Lower leg skin (tissue), 4 donors: ENCODE measurements at regions not wholly inside any gene's neighbourhood (a gene's known extent, or its start where the extent isn't known, plus 50 kb on each side); places are given as distances from the start of the nearest gene placed in this dataset.
"Not testable (repeated sequence)": the region's sequence is repeated elsewhere in the genome, so short reads cannot be mapped to it uniquely, and the experiment has no call there.

Source experiments
- DNase-seq, 2 donors: peaks; one replicate each; pipeline ENCODE4 v3.0.0-alpha.2; 2019; ENCODE audit warnings: low spot score in 2 of 2
- H3K4me3 ChIP-seq: fragments of 200-600 bp; sonication (generic); 2 replicates; pipeline ENCODE4 v1.5.1; 2017; ENCODE audit warnings: mild to moderate bottlenecking, low read depth; ENCODE audit not compliant: poor library complexity, severe bottlenecking
- CTCF ChIP-seq, 3 donors: fragments of 450-650 bp; IDR thresholded peaks; one replicate each; pipeline ENCODE4 v1.5.1; 2016; ENCODE audit warnings: antibody characterized with exemption in 3 of 3, mild to moderate bottlenecking in 3 of 3, moderate library complexity in 2 of 3
- POLR2A ChIP-seq, 2 donors: fragments of 450-650 bp; IDR thresholded peaks; one replicate each; pipeline ENCODE4 v1.6.1; 2016 to 2017; ENCODE audit warnings: antibody characterized with exemption in 2 of 2, mild to moderate bottlenecking in 1 of 2, moderate library complexity in 1 of 2
- WGBS, 2 donors: methylation state at CpG; one replicate each; pipeline ENCODE4 v1.1.5; 2018; 5-methylcytosine and 5-hydroxymethylcytosine counted together
- intact Hi-C: fragments of 100-400 bp; cut with DNase I; formaldehyde crosslinking; loops from one replicate; pipeline ENCODE4 v1.15.0; 2023; ENCODE audit warnings: low total_unique reads

GRCh38 chr3:177803500-177803899 is 606.2 kb upstream of the TBL1XR1 start:
- no peak overlapping the region for H3K4me3 ChIP-seq
- intact Hi-C loops: no loop called here
- WGBS, 2 donors: 69 to 73% methylated on average over 4 of the region's 4 CpGs
- no peak for DNase-seq
- no peak for TF ChIP-seq CTCF (IDR thresholded peaks at IDR 0.05)
- TF ChIP-seq POLR2A (IDR thresholded peaks at IDR 0.05): no peak

- no peak overlapping the region for H3K4me3 ChIP-seq
- TF ChIP-seq CTCF (IDR thresholded peaks at IDR 0.05): no peak
- TF ChIP-seq POLR2A (IDR thresholded peaks at IDR 0.05): no peak
- DNase-seq: no peak
- WGBS, 2 donors: 84 to 86% methylated on average over 3 of the region's 3 CpGs
- intact Hi-C loops: no loop called here
Observed at GRCh38 chr3:177804032-177804431, 606.8 kb upstream of the TBL1XR1 start.

GRCh38 chr3:177804646-177805045 is 607.4 kb upstream of the TBL1XR1 start:
- TF ChIP-seq CTCF (IDR thresholded peaks at IDR 0.05): no peak
- no peak for TF ChIP-seq POLR2A (IDR thresholded peaks at IDR 0.05)
- no peak for DNase-seq
- intact Hi-C loops: no loop called here
- WGBS, 2 donors: 95 to 98% methylated on average over 9 of the region's 9 CpGs
- H3K4me3 ChIP-seq: no peak overlapping the region

- no peak for TF ChIP-seq CTCF (IDR thresholded peaks at IDR 0.05)
- no peak for TF ChIP-seq POLR2A (IDR thresholded peaks at IDR 0.05)
- intact Hi-C loops: no loop called here
- H3K4me3 ChIP-seq: no peak overlapping the region
- WGBS, 2 donors: 55 to 82% methylated on average over 8 of the region's 8 CpGs
- no peak for DNase-seq
Observed at GRCh38 chr3:177807150-177807875, 610.0 kb upstream of the TBL1XR1 start.

- WGBS, 2 donors: 97 to 99% methylated on average over 25 to 29 of the region's 32 CpGs
- intact Hi-C loops, H3K4me3 ChIP-seq, DNase-seq: not testable (repeated sequence)
Observed at GRCh38 chr3:177808928-177809478, 611.7 kb upstream of the TBL1XR1 start.

GRCh38 chr3:177810162-177810623 is 612.9 kb upstream of the TBL1XR1 start:
- 7 to 8% methylated on average over 3 of the region's 3 CpGs for WGBS, 2 donors
- H3K4me3 ChIP-seq: no peak overlapping the region
- intact Hi-C loops: no loop called here
- no peak for TF ChIP-seq CTCF (IDR thresholded peaks at IDR 0.05)
- no peak for TF ChIP-seq POLR2A (IDR thresholded peaks at IDR 0.05)
- DNase-seq: no peak
